ENCODE measurements at regions not wholly inside any gene's neighbourhood (a gene's known extent, or its start where the extent isn't known, plus 50 kb on each side); places are given as distances from the start of the nearest gene placed in this dataset.

DNA sequence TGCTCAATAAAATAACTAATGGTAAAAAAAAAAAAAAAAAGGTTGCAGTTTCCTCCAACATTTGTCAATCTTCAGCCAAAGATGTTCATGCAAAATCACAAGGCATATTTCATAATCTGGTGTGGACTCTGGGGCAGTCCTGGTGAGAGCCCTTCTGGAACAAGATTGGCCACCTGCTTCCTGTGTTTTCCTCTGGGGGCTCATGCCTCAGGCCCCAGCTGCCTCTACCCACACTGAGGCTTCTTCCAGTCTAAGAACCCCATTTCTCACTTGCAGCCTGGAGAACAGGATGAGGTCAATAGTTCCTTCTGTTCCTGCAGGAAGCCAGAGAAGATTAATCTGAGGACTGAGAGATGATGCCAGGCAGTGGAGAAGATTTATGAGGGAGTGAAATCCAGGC lies 492.6 kb upstream of the BRINP1 start:
- TF ChIP-seq, protein P1, sequence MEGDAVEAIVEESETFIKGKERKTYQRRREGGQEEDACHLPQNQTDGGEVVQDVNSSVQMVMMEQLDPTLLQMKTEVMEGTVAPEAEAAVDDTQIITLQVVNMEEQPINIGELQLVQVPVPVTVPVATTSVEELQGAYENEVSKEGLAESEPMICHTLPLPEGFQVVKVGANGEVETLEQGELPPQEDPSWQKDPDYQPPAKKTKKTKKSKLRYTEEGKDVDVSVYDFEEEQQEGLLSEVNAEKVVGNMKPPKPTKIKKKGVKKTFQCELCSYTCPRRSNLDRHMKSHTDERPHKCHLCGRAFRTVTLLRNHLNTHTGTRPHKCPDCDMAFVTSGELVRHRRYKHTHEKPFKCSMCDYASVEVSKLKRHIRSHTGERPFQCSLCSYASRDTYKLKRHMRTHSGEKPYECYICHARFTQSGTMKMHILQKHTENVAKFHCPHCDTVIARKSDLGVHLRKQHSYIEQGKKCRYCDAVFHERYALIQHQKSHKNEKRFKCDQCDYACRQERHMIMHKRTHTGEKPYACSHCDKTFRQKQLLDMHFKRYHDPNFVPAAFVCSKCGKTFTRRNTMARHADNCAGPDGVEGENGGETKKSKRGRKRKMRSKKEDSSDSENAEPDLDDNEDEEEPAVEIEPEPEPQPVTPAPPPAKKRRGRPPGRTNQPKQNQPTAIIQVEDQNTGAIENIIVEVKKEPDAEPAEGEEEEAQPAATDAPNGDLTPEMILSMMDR (IDR thresholded peaks at IDR 0.05) = no peak
- TF ChIP-seq NFE2L1 (CRISPR knock-in tag; IDR thresholded peaks at IDR 0.05) (no peak), CREB1 (CRISPR knock-in tag; IDR thresholded peaks at IDR 0.05) (no peak), NR2C2 (CRISPR knock-in tag; IDR thresholded peaks at IDR 0.05) (no peak), ZNF263 (CRISPR knock-in tag; IDR thresholded peaks at IDR 0.05; ENCODE audit: low read depth) (no peak), SMAD3 (CRISPR knock-in tag; IDR thresholded peaks at IDR 0.05; ENCODE audit: borderline replicate concordance) (no peak), TEAD1 (CRISPR knock-in tag; IDR thresholded peaks at IDR 0.05) (no peak), SMAD4 (CRISPR knock-in tag; IDR thresholded peaks at IDR 0.05) (no peak)
- TF ChIP-seq, protein P2, sequence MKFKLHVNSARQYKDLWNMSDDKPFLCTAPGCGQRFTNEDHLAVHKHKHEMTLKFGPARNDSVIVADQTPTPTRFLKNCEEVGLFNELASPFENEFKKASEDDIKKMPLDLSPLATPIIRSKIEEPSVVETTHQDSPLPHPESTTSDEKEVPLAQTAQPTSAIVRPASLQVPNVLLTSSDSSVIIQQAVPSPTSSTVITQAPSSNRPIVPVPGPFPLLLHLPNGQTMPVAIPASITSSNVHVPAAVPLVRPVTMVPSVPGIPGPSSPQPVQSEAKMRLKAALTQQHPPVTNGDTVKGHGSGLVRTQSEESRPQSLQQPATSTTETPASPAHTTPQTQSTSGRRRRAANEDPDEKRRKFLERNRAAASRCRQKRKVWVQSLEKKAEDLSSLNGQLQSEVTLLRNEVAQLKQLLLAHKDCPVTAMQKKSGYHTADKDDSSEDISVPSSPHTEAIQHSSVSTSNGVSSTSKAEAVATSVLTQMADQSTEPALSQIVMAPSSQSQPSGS (CRISPR knock-in tag; IDR thresholded peaks at IDR 0.05; ENCODE audit: borderline replicate concordance, low read depth) = no peak
- TF ChIP-seq, protein P3, sequence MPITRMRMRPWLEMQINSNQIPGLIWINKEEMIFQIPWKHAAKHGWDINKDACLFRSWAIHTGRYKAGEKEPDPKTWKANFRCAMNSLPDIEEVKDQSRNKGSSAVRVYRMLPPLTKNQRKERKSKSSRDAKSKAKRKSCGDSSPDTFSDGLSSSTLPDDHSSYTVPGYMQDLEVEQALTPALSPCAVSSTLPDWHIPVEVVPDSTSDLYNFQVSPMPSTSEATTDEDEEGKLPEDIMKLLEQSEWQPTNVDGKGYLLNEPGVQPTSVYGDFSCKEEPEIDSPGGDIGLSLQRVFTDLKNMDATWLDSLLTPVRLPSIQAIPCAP (CRISPR knock-in tag; IDR thresholded peaks at IDR 0.05) = no peak
- TF ChIP-seq, protein P4, sequence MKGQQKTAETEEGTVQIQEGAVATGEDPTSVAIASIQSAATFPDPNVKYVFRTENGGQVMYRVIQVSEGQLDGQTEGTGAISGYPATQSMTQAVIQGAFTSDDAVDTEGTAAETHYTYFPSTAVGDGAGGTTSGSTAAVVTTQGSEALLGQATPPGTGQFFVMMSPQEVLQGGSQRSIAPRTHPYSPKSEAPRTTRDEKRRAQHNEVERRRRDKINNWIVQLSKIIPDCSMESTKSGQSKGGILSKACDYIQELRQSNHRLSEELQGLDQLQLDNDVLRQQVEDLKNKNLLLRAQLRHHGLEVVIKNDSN (CRISPR knock-in tag; IDR thresholded peaks at IDR 0.05) = no peak
- TF ChIP-seq, protein P5, sequence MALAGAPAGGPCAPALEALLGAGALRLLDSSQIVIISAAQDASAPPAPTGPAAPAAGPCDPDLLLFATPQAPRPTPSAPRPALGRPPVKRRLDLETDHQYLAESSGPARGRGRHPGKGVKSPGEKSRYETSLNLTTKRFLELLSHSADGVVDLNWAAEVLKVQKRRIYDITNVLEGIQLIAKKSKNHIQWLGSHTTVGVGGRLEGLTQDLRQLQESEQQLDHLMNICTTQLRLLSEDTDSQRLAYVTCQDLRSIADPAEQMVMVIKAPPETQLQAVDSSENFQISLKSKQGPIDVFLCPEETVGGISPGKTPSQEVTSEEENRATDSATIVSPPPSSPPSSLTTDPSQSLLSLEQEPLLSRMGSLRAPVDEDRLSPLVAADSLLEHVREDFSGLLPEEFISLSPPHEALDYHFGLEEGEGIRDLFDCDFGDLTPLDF (CRISPR knock-in tag; IDR thresholded peaks at IDR 0.05) = no peak
- TF ChIP-seq, protein P6, sequence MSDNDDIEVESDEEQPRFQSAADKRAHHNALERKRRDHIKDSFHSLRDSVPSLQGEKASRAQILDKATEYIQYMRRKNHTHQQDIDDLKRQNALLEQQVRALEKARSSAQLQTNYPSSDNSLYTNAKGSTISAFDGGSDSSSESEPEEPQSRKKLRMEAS (CRISPR knock-in tag; IDR thresholded peaks at IDR 0.05) = no peak
